ENCODE measurements at regions not wholly inside any gene's neighbourhood (a gene's known extent, or its start where the extent isn't known, plus 50 kb on each side); places are given as distances from the start of the nearest gene placed in this dataset.
A peak's percentile ranks its signal among the peaks of the same experiment; 100 is the strongest.

GRCh38 chr11:59264736-59265135 is 52.0 kb upstream of the MPEG1 start:
- DNase-seq (no peak), ATAC-seq (no peak)
- intact Hi-C loops (cut with DNase I, micrococcal nuclease): no loop called here

- intact Hi-C loops (cut with DNase I, micrococcal nuclease): no loop called here
- DNase-seq: peak in 1 of 2 donors; percentile 71
- ATAC-seq: peak; percentile 81
Observed at GRCh38 chr11:59263225-59263894, 50.6 kb upstream of the MPEG1 start.
